ENCODE measurements at regions not wholly inside any gene's neighbourhood (a gene's known extent, or its start where the extent isn't known, plus 50 kb on each side); places are given as distances from the start of the nearest gene placed in this dataset.

GRCh38 chr3:28171962-28172361 lies 69.5 kb upstream of the CMC1 start:
- H3K36me3 Mint-ChIP-seq = no peaks in the 10 kb centered on the region
- no peak for DNase-seq (ENCODE audit: extremely low spot score, unreplicated experiment)
- no peaks in the 10 kb centered on the region for H3K9me3 Mint-ChIP-seq
- no peaks in the 10 kb centered on the region for H3K27me3 Mint-ChIP-seq
- no peaks in the 10 kb centered on the region for H3K4me1 Mint-ChIP-seq (ENCODE audit: unreplicated experiment)
- H3K4me3 Mint-ChIP-seq = no peak overlapping the region
- no peak for TF ChIP-seq CTCF (conservative IDR thresholded peaks at IDR 0.05)
- H3K27ac Mint-ChIP-seq = no peak overlapping the region

GRCh38 chr3:28172748-28173147 lies 68.7 kb upstream of the CMC1 start:
- no peaks in the 10 kb centered on the region for H3K9me3 Mint-ChIP-seq
- H3K27ac Mint-ChIP-seq = no peak overlapping the region
- H3K27me3 Mint-ChIP-seq = no peaks in the 10 kb centered on the region
- TF ChIP-seq CTCF (conservative IDR thresholded peaks at IDR 0.05) = no peak
- H3K36me3 Mint-ChIP-seq = no peaks in the 10 kb centered on the region
- no peak overlapping the region for H3K4me3 Mint-ChIP-seq
- H3K4me1 Mint-ChIP-seq (ENCODE audit: unreplicated experiment) = no peaks in the 10 kb centered on the region
- DNase-seq (ENCODE audit: extremely low spot score, unreplicated experiment) = no peak

GRCh38 chr3:28173836-28174235 lies 67.6 kb upstream of the CMC1 start:
- no peaks in the 10 kb centered on the region for H3K4me1 Mint-ChIP-seq (ENCODE audit: unreplicated experiment)
- DNase-seq (ENCODE audit: extremely low spot score, unreplicated experiment) = no peak
- no peak overlapping the region for H3K4me3 Mint-ChIP-seq
- TF ChIP-seq CTCF (conservative IDR thresholded peaks at IDR 0.05) = no peak
- H3K9me3 Mint-ChIP-seq = no peaks in the 10 kb centered on the region
- H3K36me3 Mint-ChIP-seq = no peaks in the 10 kb centered on the region
- no peak overlapping the region for H3K27ac Mint-ChIP-seq
- no peaks in the 10 kb centered on the region for H3K27me3 Mint-ChIP-seq

GRCh38 chr3:28186748-28187147 lies 54.7 kb upstream of the CMC1 start:
- no peaks in the 10 kb centered on the region for H3K4me1 Mint-ChIP-seq (ENCODE audit: unreplicated experiment)
- no peak for DNase-seq (ENCODE audit: extremely low spot score, unreplicated experiment)
- H3K36me3 Mint-ChIP-seq = no peaks in the 10 kb centered on the region
- H3K27ac Mint-ChIP-seq = no peak overlapping the region
- no peaks in the 10 kb centered on the region for H3K27me3 Mint-ChIP-seq
- H3K9me3 Mint-ChIP-seq = no peaks in the 10 kb centered on the region
- no peak overlapping the region for H3K4me3 Mint-ChIP-seq
- TF ChIP-seq CTCF (conservative IDR thresholded peaks at IDR 0.05) = no peak

- DNase-seq (ENCODE audit: extremely low spot score, unreplicated experiment) = no peak
- Mint-ChIP-seq H3K4me1 (ENCODE audit: unreplicated experiment) (no peaks in the 10 kb centered on the region), H3K27me3 (no peaks in the 10 kb centered on the region), H3K4me3 (no peak overlapping the region), H3K9me3 (no peaks in the 10 kb centered on the region), H3K36me3 (no peaks in the 10 kb centered on the region), H3K27ac (no peak overlapping the region)
- no peak for TF ChIP-seq CTCF (conservative IDR thresholded peaks at IDR 0.05)
Measured at GRCh38 chr3:28188686-28189085, 52.7 kb upstream of the CMC1 start.

- Mint-ChIP-seq H3K27me3 (no peaks in the 10 kb centered on the region), H3K36me3 (no peaks in the 10 kb centered on the region), H3K4me1 (ENCODE audit: unreplicated experiment) (no peaks in the 10 kb centered on the region), H3K27ac (no peak overlapping the region), H3K4me3 (no peak overlapping the region), H3K9me3 (no peaks in the 10 kb centered on the region)
- no peak for TF ChIP-seq CTCF (conservative IDR thresholded peaks at IDR 0.05)
- DNase-seq (ENCODE audit: extremely low spot score, unreplicated experiment) = no peak
Measured at GRCh38 chr3:28191363-28191762, 50.1 kb upstream of the CMC1 start.
